ENCODE measurements at regions not wholly inside any gene's neighbourhood (a gene's known extent, or its start where the extent isn't known, plus 50 kb on each side); places are given as distances from the start of the nearest gene placed in this dataset.

- DNase-seq (ENCODE audit: low read depth), result no peak
- H3K4me3 ChIP-seq (ENCODE audit: low read length), result no peak overlapping the region
- TF ChIP-seq CTCF (conservative IDR thresholded peaks at IDR 0.05; ENCODE audit: low read depth, low read length), result no peak
Observed at GRCh38 chr9:26530841-26531240, 361.8 kb downstream of the CAAP1 start.

- TF ChIP-seq CTCF (conservative IDR thresholded peaks at IDR 0.05; ENCODE audit: low read depth, low read length), result no peak
- DNase-seq (ENCODE audit: low read depth), result no peak
- H3K4me3 ChIP-seq (ENCODE audit: low read length), result no peak overlapping the region
Observed at GRCh38 chr9:26527931-26528330, 364.7 kb downstream of the CAAP1 start.

GRCh38 chr9:26524267-26524666 lies 368.3 kb downstream of the CAAP1 start:
- H3K4me3 ChIP-seq (ENCODE audit: low read length), result no peak overlapping the region
- TF ChIP-seq CTCF (conservative IDR thresholded peaks at IDR 0.05; ENCODE audit: low read depth, low read length), result no peak
- DNase-seq (ENCODE audit: low read depth), result no peak

GRCh38 chr9:26523577-26523976 lies 369.0 kb downstream of the CAAP1 start:
- no peak for TF ChIP-seq CTCF (conservative IDR thresholded peaks at IDR 0.05; ENCODE audit: low read depth, low read length)
- H3K4me3 ChIP-seq (ENCODE audit: low read length), result no peak overlapping the region
- no peak for DNase-seq (ENCODE audit: low read depth)

- DNase-seq (ENCODE audit: low read depth), result no peak
- TF ChIP-seq CTCF (conservative IDR thresholded peaks at IDR 0.05; ENCODE audit: low read depth, low read length), result no peak
- H3K4me3 ChIP-seq (ENCODE audit: low read length), result no peak overlapping the region
Observed at GRCh38 chr9:26520141-26520540, 372.5 kb downstream of the CAAP1 start.

- TF ChIP-seq CTCF (conservative IDR thresholded peaks at IDR 0.05; ENCODE audit: low read depth, low read length), result no peak
- no peak overlapping the region for H3K4me3 ChIP-seq (ENCODE audit: low read length)
- no peak for DNase-seq (ENCODE audit: low read depth)
Observed at GRCh38 chr9:26516773-26517343, 375.7 kb downstream of the CAAP1 start.

GRCh38 chr9:26513730-26514129 lies 378.9 kb downstream of the CAAP1 start:
- H3K4me3 ChIP-seq (ENCODE audit: low read length), result no peak overlapping the region
- no peak for TF ChIP-seq CTCF (conservative IDR thresholded peaks at IDR 0.05; ENCODE audit: low read depth, low read length)
- no peak for DNase-seq (ENCODE audit: low read depth)

Data from retinal pigment epithelial cell (primary cell).